Stomach (tissue), 8 donors: ENCODE measurements at regions not wholly inside any gene's neighbourhood (a gene's known extent, or its start where the extent isn't known, plus 50 kb on each side); places are given as distances from the start of the nearest gene placed in this dataset.

Experiments used
- DNase-seq, 2 donors: peaks; one replicate each; pipeline versions ENCODE4 v3.0.0 to v3.0.0-alpha.2; 2013 to 2019
- H3K27ac ChIP-seq, 5 donors: fragments of 200-600 bp in 4 of 5; sonication (generic) in 4 of 5; one replicate each; pipeline ENCODE4 v1.5.1; 2013 to 2019; ENCODE audit warnings: mild to moderate bottlenecking in 1 of 5, moderate library complexity in 1 of 5
- H3K27me3 ChIP-seq, 3 donors: fragments of 200-600 bp; sonication (generic); one replicate each; pipeline ENCODE4 v1.5.1; 2017 to 2019; ENCODE audit warnings: mixed run types in 1 of 3
- H3K36me3 ChIP-seq, 4 donors: fragments of 200-600 bp; sonication (generic); 1 replicate in 3 of 4; 2 replicates in 1 of 4; pipeline ENCODE4 v1.5.1; 2016 to 2019
- H3K4me1 ChIP-seq, 4 donors: fragments of 200-600 bp; sonication (generic); one replicate each; pipeline ENCODE4 v1.5.1; 2016 to 2019
- H3K4me3 ChIP-seq, 4 donors: fragments of 200-600 bp; sonication (generic) in 3 of 4; one replicate each; pipeline ENCODE4 v1.5.1; 2016 to 2019; ENCODE audit warnings: mild to moderate bottlenecking in 1 of 4
- H3K9me3 ChIP-seq, 4 donors: fragments of 200-600 bp; sonication (generic); one replicate each; pipeline ENCODE4 v1.5.1; 2016 to 2019
- EP300 ChIP-seq: sonication (generic); formaldehyde crosslinking; IDR thresholded peaks from one replicate; pipeline ENCODE4 v1.6.1; 2017; ENCODE audit warnings: antibody characterized with exemption
- POLR2A ChIP-seq, 4 donors: fragments of 450-650 bp; IDR thresholded peaks; one replicate each; pipeline ENCODE4 v1.6.1; 2016; ENCODE audit warnings: antibody characterized with exemption in 4 of 4, control low read depth in 2 of 4, mild to moderate bottlenecking in 1 of 4, moderate library complexity in 1 of 4
- POLR2AphosphoS5 ChIP-seq, 3 donors: sonication (generic); formaldehyde crosslinking; IDR thresholded peaks; one replicate each; pipeline ENCODE4 v1.6.1; 2016; ENCODE audit warnings: antibody characterized with exemption in 3 of 3
- WGBS, 5 donors: extraction: QIAGEN DNeasy Blood & Tissue Kit in 3 of 5; methylation state at CpG; one replicate each; pipeline versions ENCODE4 v1.1.5 to v1.1.7; 2013 to 2018; 5-methylcytosine and 5-hydroxymethylcytosine counted together
- intact Hi-C: fragments of 100-400 bp; cut with DNase I; formaldehyde crosslinking; loops from one replicate; pipeline ENCODE4 v1.15.1; 2023; ENCODE audit warnings: low total_unique reads
- TF ChIP-seq, protein P1 (sequence below), 7 experiments: fragments of 450-650 bp in 4 of 7; fragments of 200-600 bp in 3 of 7; sonication (generic) in 3 of 7; IDR thresholded peaks; one replicate each; pipeline ENCODE4 v1.5.1; 2016 to 2019; ENCODE audit warnings: antibody characterized with exemption in 7 of 7, control low read depth in 2 of 7, mild to moderate bottlenecking in 1 of 7
- donor health status: healthy with polysubstance abuse.
- donor health status: Bipolar disorder and iron deficiency.
- donor health status: healthy.

DNA sequence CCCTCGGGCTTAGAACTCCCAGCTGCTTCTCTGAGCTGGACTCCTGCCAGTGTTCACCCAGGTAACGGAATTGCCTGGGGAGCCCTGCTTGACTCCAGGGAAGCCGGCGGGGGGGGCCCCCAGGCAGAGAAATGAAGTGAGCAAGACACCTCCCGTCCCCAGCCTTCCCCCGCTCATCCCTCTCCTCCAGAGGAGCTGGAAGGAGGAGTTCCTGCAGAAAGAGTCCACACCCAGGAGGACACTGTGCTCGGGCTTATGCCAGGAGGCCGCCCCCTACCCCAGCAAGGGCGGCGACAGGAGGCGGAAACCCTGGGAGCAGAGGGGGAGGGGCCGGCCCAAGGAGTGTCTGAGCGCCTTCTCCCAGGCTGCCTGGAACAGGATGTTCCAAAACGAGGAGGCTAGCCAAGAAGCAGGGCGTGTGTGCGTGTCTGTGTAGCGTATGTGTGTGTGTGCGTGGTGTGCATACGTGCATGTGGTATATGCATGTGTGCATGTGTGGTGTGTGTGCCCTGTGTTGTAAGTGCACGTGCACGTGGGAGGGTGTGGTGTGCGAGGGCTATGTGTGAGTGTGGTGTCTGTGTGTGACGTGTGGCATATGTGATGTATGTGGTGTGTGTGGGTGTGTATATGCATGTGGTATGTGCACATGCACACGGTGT is 511.3 kb downstream of the SHQ1 start:
- Histone ChIP-seq H3K27ac (peak overlapping the region in 2 of 5 donors; percentile 8 to 57), H3K4me1 (peaks cover 0 to 49% (median 17%) of the 10 kb centered on the region in 4 donors), H3K4me3 (peak overlapping the region in 3 of 4 donors; percentile 19 to 25 (median 21)), H3K27me3 (no peaks in the 10 kb centered on the region), H3K9me3 (no peaks in the 10 kb centered on the region), H3K36me3 (no peaks in the 10 kb centered on the region)
- TF ChIP-seq EP300 = peak; percentile 77
- TF ChIP-seq POLR2AphosphoS5 (IDR thresholded peaks at IDR 0.05) = peak; percentile 79 to 90 (median 80)
- TF ChIP-seq, protein P1, sequence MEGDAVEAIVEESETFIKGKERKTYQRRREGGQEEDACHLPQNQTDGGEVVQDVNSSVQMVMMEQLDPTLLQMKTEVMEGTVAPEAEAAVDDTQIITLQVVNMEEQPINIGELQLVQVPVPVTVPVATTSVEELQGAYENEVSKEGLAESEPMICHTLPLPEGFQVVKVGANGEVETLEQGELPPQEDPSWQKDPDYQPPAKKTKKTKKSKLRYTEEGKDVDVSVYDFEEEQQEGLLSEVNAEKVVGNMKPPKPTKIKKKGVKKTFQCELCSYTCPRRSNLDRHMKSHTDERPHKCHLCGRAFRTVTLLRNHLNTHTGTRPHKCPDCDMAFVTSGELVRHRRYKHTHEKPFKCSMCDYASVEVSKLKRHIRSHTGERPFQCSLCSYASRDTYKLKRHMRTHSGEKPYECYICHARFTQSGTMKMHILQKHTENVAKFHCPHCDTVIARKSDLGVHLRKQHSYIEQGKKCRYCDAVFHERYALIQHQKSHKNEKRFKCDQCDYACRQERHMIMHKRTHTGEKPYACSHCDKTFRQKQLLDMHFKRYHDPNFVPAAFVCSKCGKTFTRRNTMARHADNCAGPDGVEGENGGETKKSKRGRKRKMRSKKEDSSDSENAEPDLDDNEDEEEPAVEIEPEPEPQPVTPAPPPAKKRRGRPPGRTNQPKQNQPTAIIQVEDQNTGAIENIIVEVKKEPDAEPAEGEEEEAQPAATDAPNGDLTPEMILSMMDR (IDR thresholded peaks at IDR 0.05) = no peak
- intact Hi-C loops = no loop called here
- DNase-seq = peak; percentile 79 to 94
- WGBS, 5 donors = 16 to 21% (median 17%) methylated on average over 21 to 24 of the region's 24 CpGs

DNA sequence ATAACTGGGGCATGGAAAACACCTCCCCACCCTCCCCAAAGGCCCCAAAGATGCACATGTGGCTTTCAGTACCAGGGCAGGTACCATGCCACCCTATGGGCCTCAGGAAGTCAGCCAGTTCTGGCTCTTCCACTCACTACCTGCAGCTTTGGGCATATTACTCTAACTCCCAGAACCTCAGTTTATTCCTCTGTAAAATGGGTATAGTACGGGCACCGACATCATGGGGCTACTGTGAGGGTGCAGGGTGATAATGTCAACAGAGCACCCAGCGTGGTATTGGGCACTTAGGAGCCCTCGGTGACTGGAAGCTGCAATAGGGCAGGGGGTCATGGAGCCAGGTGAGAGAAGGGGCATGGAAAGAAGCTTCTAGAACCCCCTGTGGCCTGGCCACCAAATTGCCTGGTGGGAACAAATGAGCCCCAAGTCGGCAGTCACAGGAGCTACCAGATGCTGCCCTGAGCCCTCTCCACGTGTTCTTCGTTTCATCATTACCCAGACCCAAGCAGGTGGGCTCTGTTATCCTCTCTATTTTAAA is 512.1 kb downstream of the SHQ1 start:
- H3K4me1 ChIP-seq = peaks cover 0 to 45% (median 17%) of the 10 kb centered on the region in 4 donors
- no peak overlapping the region for H3K4me3 ChIP-seq
- no peaks in the 10 kb centered on the region for H3K9me3 ChIP-seq
- no peaks in the 10 kb centered on the region for H3K27me3 ChIP-seq
- H3K27ac ChIP-seq = no peak overlapping the region
- intact Hi-C loops = no loop called here
- TF ChIP-seq, protein P1 (IDR thresholded peaks at IDR 0.05) = no peak
- TF ChIP-seq EP300 (no peak), POLR2A (IDR thresholded peaks at IDR 0.05) (no peak), POLR2AphosphoS5 (IDR thresholded peaks at IDR 0.05) (no peak)
- DNase-seq = no peak
- 86 to 91% (median 88%) methylated on average over 5 to 7 of the region's 7 CpGs for WGBS, 5 donors
- H3K36me3 ChIP-seq = no peaks in the 10 kb centered on the region

DNA sequence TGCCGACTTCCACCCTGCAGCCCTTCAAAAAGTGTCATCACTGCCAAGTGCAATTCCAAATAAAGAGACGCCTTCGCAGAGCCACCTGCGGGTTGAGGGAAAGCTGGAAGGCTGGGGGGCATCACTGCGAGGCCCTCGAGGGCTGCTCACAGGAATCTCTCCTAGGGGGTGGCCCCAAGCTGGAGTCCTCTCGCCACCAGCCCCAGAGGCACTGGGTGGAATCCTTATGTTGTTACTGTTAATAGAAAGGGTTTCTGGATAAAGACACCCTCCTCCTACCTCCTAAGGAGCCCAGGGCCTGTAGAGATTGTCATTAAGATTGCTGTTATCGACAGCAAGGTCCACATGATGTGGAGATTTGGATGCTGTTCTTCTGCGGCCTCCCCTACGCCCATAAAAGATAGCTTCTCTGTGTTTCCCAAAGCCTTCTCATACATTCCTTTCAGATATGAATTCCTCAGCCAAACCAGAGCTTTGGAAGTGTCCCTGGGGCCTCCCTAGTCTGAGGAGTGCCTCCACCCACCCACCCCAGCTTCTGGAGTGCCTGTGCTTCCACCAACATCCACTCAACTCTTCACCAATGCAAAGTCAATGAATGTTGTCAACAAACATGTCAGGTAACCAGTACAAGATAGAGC is 512.7 kb downstream of the SHQ1 start:
- intact Hi-C loops = no loop called here
- Histone ChIP-seq H3K4me1 (peaks cover 0 to 45% (median 17%) of the 10 kb centered on the region in 4 donors), H3K36me3 (no peaks in the 10 kb centered on the region), H3K27ac (no peak overlapping the region), H3K27me3 (no peaks in the 10 kb centered on the region), H3K9me3 (no peaks in the 10 kb centered on the region), H3K4me3 (no peak overlapping the region)
- TF ChIP-seq POLR2AphosphoS5 (IDR thresholded peaks at IDR 0.05) (no peak), POLR2A (IDR thresholded peaks at IDR 0.05) (no peak), EP300 (no peak)
- TF ChIP-seq, protein P1 (IDR thresholded peaks at IDR 0.05) = no peak
- WGBS, 5 donors = 73 to 83% (median 80%) methylated on average over 9 to 10 of the region's 10 CpGs
- DNase-seq = no peak

DNA sequence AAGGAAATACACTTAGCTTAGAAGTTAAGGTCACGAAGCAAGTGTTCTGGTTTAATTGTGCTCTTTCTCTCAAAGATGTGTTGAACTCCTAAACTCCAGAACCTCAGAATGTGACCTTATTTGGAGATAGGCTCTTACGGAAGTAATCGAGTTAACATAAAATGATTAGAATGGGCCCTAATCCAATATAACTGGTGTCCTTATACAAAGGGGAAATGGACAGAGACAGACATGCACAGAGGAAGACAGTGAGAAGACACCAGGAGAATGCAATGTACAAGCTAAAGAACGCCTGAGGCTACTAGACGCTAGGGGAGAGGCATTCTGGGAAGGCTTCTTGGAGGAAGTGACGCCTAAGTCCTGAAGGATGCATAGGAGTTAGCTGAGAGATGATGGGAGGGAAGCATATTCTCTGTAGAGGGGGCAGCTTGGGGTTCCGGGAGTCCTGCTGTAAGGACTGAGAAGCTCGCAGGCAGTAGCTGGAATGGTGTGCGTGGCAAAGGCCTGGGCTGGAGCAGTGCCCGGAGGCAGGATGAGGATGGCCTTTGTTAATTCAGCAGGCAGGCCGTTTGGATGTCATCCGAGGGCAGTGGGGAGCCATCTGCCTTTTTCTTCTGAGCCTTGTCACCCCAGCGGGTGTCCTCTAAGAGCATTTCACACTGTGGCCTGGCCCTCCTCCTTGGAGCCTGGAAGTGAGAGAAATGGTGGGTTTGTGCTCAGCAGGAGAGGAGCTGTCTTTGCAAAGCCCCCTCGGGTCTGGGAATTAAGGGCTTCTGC is 513.4 kb downstream of the SHQ1 start:
- H3K27me3 ChIP-seq = no peaks in the 10 kb centered on the region
- TF ChIP-seq, protein P1 (IDR thresholded peaks at IDR 0.05) = no peak
- TF ChIP-seq POLR2A (IDR thresholded peaks at IDR 0.05) = no peak
- TF ChIP-seq EP300 = no peak
- no peak for TF ChIP-seq POLR2AphosphoS5 (IDR thresholded peaks at IDR 0.05)
- H3K4me1 ChIP-seq = peaks cover 0 to 43% (median 17%) of the 10 kb centered on the region in 4 donors
- H3K9me3 ChIP-seq = no peaks in the 10 kb centered on the region
- 86 to 88% (median 87%) methylated on average over 14 of the region's 14 CpGs for WGBS, 5 donors
- DNase-seq = no peak
- no peak overlapping the region for H3K27ac ChIP-seq
- intact Hi-C loops = no loop called here
- no peaks in the 10 kb centered on the region for H3K36me3 ChIP-seq
- H3K4me3 ChIP-seq = no peak overlapping the region
